ENCODE measurements at regions not wholly inside any gene's neighbourhood (a gene's known extent, or its start where the extent isn't known, plus 50 kb on each side); places are given as distances from the start of the nearest gene placed in this dataset.

DNA sequence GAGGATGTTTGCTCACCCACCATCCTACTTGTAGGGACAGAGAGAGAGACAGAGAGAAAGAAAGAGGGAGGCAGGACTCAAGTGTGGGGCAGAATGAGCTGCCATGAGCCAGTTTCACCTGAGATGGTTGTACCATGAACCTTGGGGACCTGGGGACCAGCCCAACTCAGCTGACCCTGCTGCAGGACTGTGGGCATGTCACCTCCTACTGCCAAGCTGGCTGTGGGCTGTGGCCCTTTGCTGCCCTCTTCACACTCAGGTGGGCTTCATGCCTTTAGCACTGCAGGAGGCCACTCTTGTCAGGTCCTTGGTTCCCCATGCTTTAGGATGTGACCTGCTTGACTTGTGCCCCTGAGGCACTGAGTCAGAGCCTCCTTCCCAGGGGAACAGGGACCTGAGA is 108.2 kb upstream of the PCBD1 start:
- no peak for DNase-seq (ENCODE audit: low read depth)
- TF ChIP-seq, protein P1, sequence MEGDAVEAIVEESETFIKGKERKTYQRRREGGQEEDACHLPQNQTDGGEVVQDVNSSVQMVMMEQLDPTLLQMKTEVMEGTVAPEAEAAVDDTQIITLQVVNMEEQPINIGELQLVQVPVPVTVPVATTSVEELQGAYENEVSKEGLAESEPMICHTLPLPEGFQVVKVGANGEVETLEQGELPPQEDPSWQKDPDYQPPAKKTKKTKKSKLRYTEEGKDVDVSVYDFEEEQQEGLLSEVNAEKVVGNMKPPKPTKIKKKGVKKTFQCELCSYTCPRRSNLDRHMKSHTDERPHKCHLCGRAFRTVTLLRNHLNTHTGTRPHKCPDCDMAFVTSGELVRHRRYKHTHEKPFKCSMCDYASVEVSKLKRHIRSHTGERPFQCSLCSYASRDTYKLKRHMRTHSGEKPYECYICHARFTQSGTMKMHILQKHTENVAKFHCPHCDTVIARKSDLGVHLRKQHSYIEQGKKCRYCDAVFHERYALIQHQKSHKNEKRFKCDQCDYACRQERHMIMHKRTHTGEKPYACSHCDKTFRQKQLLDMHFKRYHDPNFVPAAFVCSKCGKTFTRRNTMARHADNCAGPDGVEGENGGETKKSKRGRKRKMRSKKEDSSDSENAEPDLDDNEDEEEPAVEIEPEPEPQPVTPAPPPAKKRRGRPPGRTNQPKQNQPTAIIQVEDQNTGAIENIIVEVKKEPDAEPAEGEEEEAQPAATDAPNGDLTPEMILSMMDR (conservative IDR thresholded peaks at IDR 0.05; ENCODE audit: low read depth, low read length), result no peak
- no peak overlapping the region for H3K4me3 ChIP-seq (ENCODE audit: low read depth, low read length)

DNA sequence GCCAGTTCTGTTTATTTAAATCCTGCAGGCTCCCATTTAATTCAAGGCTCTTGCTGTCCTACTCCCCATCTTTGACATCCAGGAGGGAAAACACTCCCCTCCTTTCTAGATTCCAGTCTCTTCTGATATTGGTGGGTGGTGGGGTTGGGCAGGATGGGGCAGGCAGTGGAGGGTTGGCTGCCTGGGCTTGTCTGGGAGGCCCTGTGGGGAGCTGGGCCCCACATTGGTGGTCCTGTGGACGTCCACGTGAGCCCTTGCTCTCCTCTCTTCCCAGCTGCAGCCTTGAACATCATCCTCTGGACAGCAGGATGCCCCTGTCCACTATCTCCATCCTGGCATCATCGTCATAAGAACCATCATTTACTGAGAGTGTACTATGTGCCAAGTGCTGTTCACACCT is 108.9 kb upstream of the PCBD1 start:
- H3K4me3 ChIP-seq (ENCODE audit: low read depth, low read length), result no peak overlapping the region
- DNase-seq (ENCODE audit: low read depth), result no peak
- TF ChIP-seq, protein P1 (conservative IDR thresholded peaks at IDR 0.05; ENCODE audit: low read depth, low read length), result no peak

DNA sequence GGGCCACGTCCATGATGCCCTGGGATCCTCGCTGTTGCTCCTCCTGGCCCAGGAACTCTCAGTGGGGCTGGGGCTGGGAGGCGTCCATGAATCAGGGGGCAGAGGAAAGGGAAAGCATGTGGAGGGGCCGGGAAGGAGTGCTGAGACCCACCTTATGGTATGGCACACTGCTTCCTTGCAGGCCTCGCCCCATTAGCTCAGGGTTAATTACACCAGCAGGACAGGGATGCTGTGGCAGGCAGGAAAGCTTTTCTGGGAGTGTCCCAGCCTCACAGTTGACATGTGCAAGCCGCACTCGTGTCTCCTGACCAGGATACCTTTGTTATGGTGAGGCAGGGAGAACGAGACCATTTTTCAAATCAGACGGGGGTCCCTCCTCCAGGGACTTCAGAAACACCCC is 109.7 kb upstream of the PCBD1 start:
- no peak overlapping the region for H3K4me3 ChIP-seq (ENCODE audit: low read depth, low read length)
- no peak for DNase-seq (ENCODE audit: low read depth)
- TF ChIP-seq, protein P1 (conservative IDR thresholded peaks at IDR 0.05; ENCODE audit: low read depth, low read length), result no peak

DNA sequence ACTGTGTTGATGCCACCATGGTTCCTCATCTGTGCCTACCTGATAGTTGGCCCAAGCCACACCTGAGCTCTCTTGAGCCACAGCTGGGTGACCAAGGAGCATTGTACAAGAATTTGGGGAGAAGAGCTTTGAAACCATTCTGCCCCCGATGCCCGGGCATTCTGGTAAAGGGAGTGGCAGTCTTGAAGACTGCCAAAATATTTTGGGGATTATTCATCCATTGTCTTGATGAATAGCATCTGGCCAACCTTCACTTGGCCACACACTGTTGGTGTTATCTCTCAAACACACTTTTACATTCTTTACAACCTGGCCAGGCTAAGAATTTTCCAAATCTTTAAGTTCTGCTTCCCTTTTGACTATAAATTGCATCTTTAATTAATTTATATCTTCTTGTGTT is 113.1 kb upstream of the PCBD1 start:
- TF ChIP-seq, protein P1 (conservative IDR thresholded peaks at IDR 0.05; ENCODE audit: low read depth, low read length), result no peak
- no peak for DNase-seq (ENCODE audit: low read depth)
- no peak overlapping the region for H3K4me3 ChIP-seq (ENCODE audit: low read depth, low read length)

DNA sequence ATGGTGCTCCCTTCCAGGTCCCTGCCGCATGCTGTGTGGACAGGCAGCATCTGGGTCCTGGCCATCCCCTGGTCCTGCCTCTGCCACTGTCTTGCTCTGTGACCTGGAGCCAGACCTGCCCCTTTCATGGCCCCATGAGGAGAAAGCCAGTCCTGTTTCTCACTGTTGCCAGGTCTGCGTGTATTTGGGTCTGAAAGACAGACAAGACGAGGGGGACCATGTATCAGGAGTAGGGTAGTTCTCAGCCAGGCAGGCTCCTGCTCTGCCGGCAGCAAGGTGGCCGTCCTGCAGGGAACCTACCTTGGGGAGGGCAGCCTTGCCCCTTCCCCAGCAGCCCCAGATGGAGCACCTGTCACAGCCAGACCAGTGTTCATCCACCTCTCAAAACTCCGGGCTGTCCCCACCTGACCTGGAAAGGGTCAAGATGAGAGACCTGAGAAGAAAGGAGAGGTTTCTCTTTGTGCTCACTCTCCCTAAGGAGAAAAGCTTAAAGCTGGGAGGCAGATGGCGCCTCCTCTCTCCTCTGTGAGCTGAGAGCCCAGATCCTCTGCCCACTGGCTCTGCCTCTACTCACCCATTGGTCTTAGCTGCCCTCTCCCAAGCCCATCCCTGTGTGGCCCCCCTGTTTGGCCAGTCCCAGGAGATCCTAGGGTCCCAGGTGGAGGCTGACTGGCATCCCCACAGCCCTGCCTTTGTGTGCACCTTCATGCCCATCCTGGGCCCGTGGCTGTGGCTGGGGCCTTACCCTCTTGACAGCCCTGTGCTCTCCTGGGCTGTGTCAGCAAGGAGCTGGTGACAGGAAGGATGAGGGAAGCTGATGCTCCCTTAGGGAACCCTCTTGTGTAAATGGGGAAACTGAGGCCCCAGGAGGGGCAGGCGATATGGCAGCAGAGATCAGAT is 116.1 kb upstream of the PCBD1 start:
- H3K4me3 ChIP-seq (ENCODE audit: low read depth, low read length), result no peak overlapping the region
- TF ChIP-seq, protein P1 (conservative IDR thresholded peaks at IDR 0.05; ENCODE audit: low read depth, low read length), result no peak
- no peak for DNase-seq (ENCODE audit: low read depth)

DNA sequence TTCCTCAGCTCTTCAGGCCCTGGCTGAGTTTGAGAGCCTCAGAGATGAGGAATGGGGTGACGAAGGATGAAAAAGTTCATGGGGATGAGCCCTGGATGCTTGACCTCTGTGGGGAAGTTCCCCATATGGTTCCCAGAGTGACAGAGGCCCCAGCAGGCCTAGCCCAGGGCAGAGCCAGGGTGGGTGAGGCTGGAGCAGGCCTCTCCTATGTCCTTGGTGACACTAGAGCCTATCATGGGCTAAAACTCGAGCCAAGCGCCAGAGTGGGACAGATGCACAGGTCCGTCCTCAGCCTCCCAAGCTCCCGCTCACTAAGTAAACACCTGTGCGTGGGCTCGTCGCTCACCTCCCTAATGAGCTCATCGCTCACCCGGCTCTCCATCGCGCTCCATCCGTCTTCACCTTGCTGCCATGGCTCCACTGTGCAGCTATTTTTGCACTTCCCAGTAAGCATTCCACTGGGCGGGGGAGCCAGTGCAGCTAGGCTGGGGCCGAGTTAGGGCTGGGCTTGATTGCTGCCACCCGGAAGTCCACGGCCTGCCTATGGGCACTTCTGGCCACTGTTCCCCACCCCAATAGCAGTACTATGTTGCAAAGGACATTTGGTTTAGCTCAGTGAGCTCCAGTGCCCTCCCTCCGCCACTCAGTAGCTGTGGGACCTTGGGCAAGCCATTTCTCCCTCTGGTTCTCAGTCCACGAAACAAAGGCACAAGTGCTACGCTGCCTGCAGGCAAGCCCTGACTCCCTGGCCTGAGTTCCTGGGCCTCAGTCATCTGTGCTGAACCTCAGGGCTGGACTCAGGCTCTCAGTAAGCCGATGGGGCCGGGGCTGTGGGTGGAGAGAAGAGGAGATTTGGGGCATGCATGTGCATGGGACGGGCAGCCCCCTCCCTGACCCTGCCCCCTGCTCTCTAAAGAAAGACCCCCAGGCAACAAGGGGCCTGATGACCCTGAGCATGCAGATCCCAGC is 117.3 kb upstream of the PCBD1 start:
- H3K4me3 ChIP-seq (ENCODE audit: low read depth, low read length), result no peak overlapping the region
- TF ChIP-seq, protein P1 (conservative IDR thresholded peaks at IDR 0.05; ENCODE audit: low read depth, low read length), result no peak
- DNase-seq (ENCODE audit: low read depth), result no peak
